GM12878 (cell line): ENCODE measurements at regions not wholly inside any gene's neighbourhood (a gene's known extent, or its start where the extent isn't known, plus 50 kb on each side); places are given as distances from the start of the nearest gene placed in this dataset.

Experiments
- ATAC-seq: fragments of 200-7000 bp; cut with Tn5 transposase; 3 replicates; pipeline ENCODE4 v1.9.1; 2020; ENCODE audit warnings: mild to moderate bottlenecking, moderate library complexity
- BruUV-seq: library from RNA; stranded (reverse); fragments of 400-500 nt; replicated peaks from 2 replicates; lab custom pipeline; 2021; lab: Mats Ljungman, UMichigan
- CTCF ChIA-PET: fragments of 300-600 bp; sonication (Branson Sonifier 250); formaldehyde crosslinking; extraction: SDS; loops from one replicate; lab custom pipeline; 2021; ENCODE audit warnings: inconsistent platforms; lab: Yijun Ruan, JAX
- POLR2A ChIA-PET: fragments of 350-600 bp; formaldehyde crosslinking; extraction: SDS; loops from one replicate; lab custom pipeline; 2021; ENCODE audit warnings: inconsistent platforms; lab: Charles Lee
- RAD21 ChIA-PET: fragments of 300-600 bp; sonication (Branson Sonifier 250); formaldehyde crosslinking; loops from one replicate; lab custom pipeline; 2023; ENCODE audit warnings: antibody characterized with exemption; ENCODE audit not compliant: unreplicated experiment; lab: Charles Lee
- SMC1A ChIA-PET: fragments of 300-600 bp; sonication (Branson Sonifier 250); formaldehyde crosslinking; loops from one replicate; lab custom pipeline; 2023; ENCODE audit not compliant: unreplicated experiment, uncharacterized antibody; lab: Charles Lee
- DNase-seq: peaks from one replicate; pipeline ENCODE4 v3.0.0-alpha.2; 2011; ENCODE audit warnings: low read depth, low spot score
- FAIRE-seq: peaks from 3 replicates; lab custom pipeline; 2011; peaks lifted over from hg19 to GRCh38; lab: Jason Lieb, UNC
- H2AFZ ChIP-seq: 2 replicates; pipeline ENCODE4 v1.6.0; 2011; ENCODE audit warnings: low read depth, low read length, control low read depth; ENCODE audit not compliant: control insufficient read depth
- H3K27ac ChIP-seq: 2 replicates; pipeline ENCODE4 v1.5.1; 2011; ENCODE audit warnings: control low read depth; ENCODE audit not compliant: control insufficient read depth, insufficient read depth
- H3K27me3 ChIP-seq, 2 experiments: replicated peaks in 1 of 2; 2 replicates each; pipeline versions ENCODE4 v1.6.0 to v1.6.1; 2011; ENCODE audit warnings: low read length in 1 of 2; ENCODE audit not compliant: control insufficient read depth in 2 of 2, insufficient read depth in 2 of 2
- H3K36me3 ChIP-seq, 2 experiments: 2 replicates each; pipeline ENCODE4 v1.5.1; 2011; ENCODE audit warnings: low read length in 1 of 2; ENCODE audit not compliant: control insufficient read depth in 2 of 2, insufficient read depth in 2 of 2
- H3K4me1 ChIP-seq: 2 replicates; pipeline ENCODE4 v1.6.1; 2011; ENCODE audit warnings: mild to moderate bottlenecking, low read length, moderate library complexity, mixed read lengths; ENCODE audit not compliant: control insufficient read depth, insufficient read depth
- H3K4me2 ChIP-seq: 2 replicates; pipeline ENCODE4 v1.6.0; 2011; ENCODE audit warnings: control low read depth; ENCODE audit not compliant: control insufficient read depth, insufficient read depth
- H3K4me3 ChIP-seq: fragments of 200-600 bp; sonication (generic); 2 replicates; pipeline ENCODE4 v1.5.1; 2016
- H3K79me2 ChIP-seq: 2 replicates; pipeline ENCODE4 v1.6.0; 2011; ENCODE audit warnings: low read length; ENCODE audit not compliant: control insufficient read depth, insufficient read depth
- H3K9ac ChIP-seq: 2 replicates; pipeline ENCODE4 v1.8.0; 2011; ENCODE audit warnings: low read length, control low read depth, mixed read lengths; ENCODE audit not compliant: control insufficient read depth, insufficient read depth
- H3K9me3 ChIP-seq: replicated peaks from 3 replicates; pipeline ENCODE4 v1.5.1; 2011; ENCODE audit warnings: mild to moderate bottlenecking, low read length; ENCODE audit not compliant: control insufficient read depth, insufficient read depth
- H4K20me1 ChIP-seq: 2 replicates; pipeline ENCODE4 v1.6.0; 2011; ENCODE audit not compliant: control insufficient read depth, insufficient read depth
- ATF3 ChIP-seq: IDR thresholded peaks from 2 replicates; pipeline ENCODE4 v1.6.1; 2011; ENCODE audit warnings: low read depth, mild to moderate bottlenecking, low read length, moderate library complexity, borderline replicate concordance; ENCODE audit errors: extremely low read depth
- ATF7 ChIP-seq: fragments of 450-650 bp; IDR thresholded peaks from 2 replicates; pipeline ENCODE4 v1.6.1; 2016; ENCODE audit warnings: low read depth, mild to moderate bottlenecking
- BACH1 ChIP-seq: fragments of 450-650 bp; IDR thresholded peaks from 2 replicates; pipeline ENCODE4 v1.6.1; 2017; ENCODE audit warnings: mild to moderate bottlenecking, borderline replicate concordance
- BRCA1 ChIP-seq: IDR thresholded peaks from 2 replicates; pipeline ENCODE4 v1.6.1; 2011; ENCODE audit warnings: low read depth, low read length, improper control_type of control experiment
- DPF2 ChIP-seq: fragments of 450-650 bp; IDR thresholded peaks from 2 replicates; pipeline ENCODE4 v1.6.1; 2017; ENCODE audit warnings: mild to moderate bottlenecking
- E4F1 ChIP-seq: fragments of 450-650 bp; IDR thresholded peaks from 2 replicates; pipeline ENCODE4 v1.6.1; 2018; ENCODE audit warnings: borderline replicate concordance, mild to moderate bottlenecking; ENCODE audit not compliant: partially characterized antibody
- EP300 ChIP-seq, 2 experiments: fragments of 150-350 bp in 1 of 2; IDR thresholded peaks; 2 replicates each; pipeline ENCODE4 v1.6.1; 2011 to 2012; ENCODE audit warnings: low read depth in 2 of 2, low read length in 2 of 2, borderline replicate concordance in 1 of 2, improper control_type of control experiment in 1 of 2, inconsistent platforms in 1 of 2; ENCODE audit not compliant: control insufficient read depth in 1 of 2
- FOXK2 ChIP-seq: fragments of 450-650 bp; IDR thresholded peaks from 2 replicates; pipeline ENCODE4 v1.6.1; 2017; ENCODE audit warnings: mild to moderate bottlenecking, moderate library complexity
- RFX5 ChIP-seq: IDR thresholded peaks from 2 replicates; pipeline ENCODE4 v1.6.1; 2011; ENCODE audit warnings: low read depth, low read length, improper control_type of control experiment
- SP1 ChIP-seq: IDR thresholded peaks from one replicate; pipeline ENCODE4 v1.6.1; 2011; ENCODE audit warnings: low read depth, low read length
- TCF3 ChIP-seq: IDR thresholded peaks from 2 replicates; pipeline ENCODE4 v1.6.1; 2012; ENCODE audit warnings: low read depth, mild to moderate bottlenecking, low read length, borderline replicate concordance; ENCODE audit not compliant: insufficient read depth
- TCF7 ChIP-seq: IDR thresholded peaks from 2 replicates; pipeline ENCODE4 v1.6.1; 2014; ENCODE audit warnings: antibody characterized with exemption, borderline replicate concordance
- USF1 ChIP-seq: IDR thresholded peaks from 2 replicates; pipeline ENCODE4 v1.6.1; 2011; ENCODE audit warnings: borderline replicate concordance, low read depth, mild to moderate bottlenecking, moderate library complexity, mixed read lengths, low read length; ENCODE audit not compliant: insufficient read depth; ENCODE audit errors: extremely low read length
- WRNIP1 ChIP-seq: IDR thresholded peaks from 2 replicates; pipeline ENCODE4 v1.6.1; 2011; ENCODE audit warnings: low read depth, low read length, improper control_type of control experiment, borderline replicate concordance
- WGBS: methylation state at CpG from one replicate; pipeline ENCODE4 v1.1.6; 2016; ENCODE audit warnings: low lambda C conversion rate; ENCODE audit not compliant: insufficient replicate concordance, insufficient coverage; ENCODE audit errors: missing lambda C conversion rate; 5-methylcytosine and 5-hydroxymethylcytosine counted together
- in situ Hi-C: fragments of 300-500 bp; cut with MboI; formaldehyde crosslinking; loops from 9 replicates; pipeline ENCODE4 v1.14.3; 2018; ENCODE audit warnings: mixed read lengths
- intact Hi-C: fragments of 100-400 bp; cut with micrococcal nuclease; formaldehyde crosslinking; loops from one replicate; pipeline ENCODE4 v1.14.2; 2022; ENCODE audit not compliant: unreplicated experiment

- FAIRE-seq = no peak
These were observed 410.4 kb upstream of the KLF4 start for GRCh38 chr9:107899961-107900330.

GRCh38 chr9:107898761-107899160, 409.2 kb upstream of the KLF4 start:
- in situ Hi-C loops = no loop called here
- no peak for FAIRE-seq
- no peak for TF ChIP-seq TCF7
- no peak for TF ChIP-seq RFX5
- TF ChIP-seq SP1 = no peak
- no peak for TF ChIP-seq E4F1
- TF ChIP-seq EP300 (IDR thresholded peaks at IDR 0.05; ENCODE audit: borderline replicate concordance in 1 of 2, control insufficient read depth in 1 of 2, low read depth in 2 of 2, low read length in 2 of 2) = no peak
- TF ChIP-seq TCF3 = no peak
- TF ChIP-seq ATF7 = no peak
- TF ChIP-seq BRCA1 = no peak

More at GRCh38 chr9:107899961-107900330, 410.4 kb upstream of the KLF4 start:
- BruUV-seq = no TSS peak
- Histone ChIP-seq H2AFZ (no peak overlapping the region), H4K20me1 (no peaks in the 10 kb centered on the region), H3K9me3 (no peaks in the 10 kb centered on the region), H3K9ac (no peak overlapping the region), H3K36me3 (no peaks in the 10 kb centered on the region), H3K4me2 (no peak overlapping the region), H3K4me1 (no peaks in the 10 kb centered on the region), H3K27me3 (no peaks in the 10 kb centered on the region), H3K79me2 (no peaks in the 10 kb centered on the region), H3K4me3 (no peak overlapping the region), H3K27ac (no peak overlapping the region)
- no peak for DNase-seq
- in situ Hi-C loops (no loop called here), intact Hi-C loops (no loop called here)
- POLR2A ChIA-PET = interaction anchor here (0.6 kb wide), 1 partner anchor 73 kb away, joined by 4 read pairs; no protein-coding TSS in a partner anchor
- CTCF ChIA-PET = no interaction called here
- RAD21 ChIA-PET = interaction anchor here (0.6 kb wide), 1 partner anchor 1023 kb away, joined by 3 read pairs; no protein-coding TSS in a partner anchor
- SMC1A ChIA-PET = no interaction called here
- 6% methylated on average over 1 of the region's 1 CpG for WGBS
- ATAC-seq = no peak
- no peak for TF ChIP-seq ATF3
- no peak for TF ChIP-seq USF1
- TF ChIP-seq BACH1 = no peak
- no peak for TF ChIP-seq WRNIP1
- TF ChIP-seq FOXK2 = no peak
- no peak for TF ChIP-seq DPF2

More at GRCh38 chr9:107898761-107899160, 409.2 kb upstream of the KLF4 start:
- H3K27me3 ChIP-seq = no peaks in the 10 kb centered on the region
- H3K4me2 ChIP-seq = no peak overlapping the region
- intact Hi-C loops = no loop called here
- H3K27ac ChIP-seq = no peak overlapping the region
- no peaks in the 10 kb centered on the region for H4K20me1 ChIP-seq
- no peak overlapping the region for H2AFZ ChIP-seq
- ChIA-PET RAD21 (no interaction called here), POLR2A (no interaction called here), SMC1A (interaction anchor here (0.6 to 1.1 kb wide), 4 partner anchors 63 to 175 kb away, joined by 3 read pairs; no protein-coding TSS in a partner anchor), CTCF (interaction anchor here (1.2 kb wide), 1 partner anchor 13 kb away, joined by 4 read pairs; no protein-coding TSS in a partner anchor)
- WGBS = 0% methylated on average over 2 of the region's 2 CpGs
- ATAC-seq = no peak
- no peaks in the 10 kb centered on the region for H3K9me3 ChIP-seq
- no TSS peak for BruUV-seq
- no peak overlapping the region for H3K4me3 ChIP-seq
- no peaks in the 10 kb centered on the region for H3K4me1 ChIP-seq
- no peaks in the 10 kb centered on the region for H3K79me2 ChIP-seq
- no peak for DNase-seq
- no peaks in the 10 kb centered on the region for H3K36me3 ChIP-seq
- no peak overlapping the region for H3K9ac ChIP-seq
